SK-N-SH treated with all-trans-retinoic acid at 6 μM for 48 hours (cell line): ENCODE measurements at regions not wholly inside any gene's neighbourhood (a gene's known extent, or its start where the extent isn't known, plus 50 kb on each side); places are given as distances from the start of the nearest gene placed in this dataset.

Experiments used
- ATAC-seq: fragments of 200-7000 bp; cut with Tn5 transposase; 3 replicates; pipeline ENCODE4 v1.9.1; 2020; ENCODE audit warnings: mild to moderate bottlenecking, moderate library complexity
- BACH2 ChIP-seq: fragments of 250-450 bp; sonication (Bioruptor Pico); IDR thresholded peaks from 2 replicates; pipeline ENCODE4 v1.9.0; 2021; ENCODE audit warnings: mild to moderate bottlenecking, borderline replicate concordance
- CSDC2 ChIP-seq: fragments of 250-450 bp; sonication (Bioruptor Pico); IDR thresholded peaks from 2 replicates; pipeline ENCODE4 v1.5.0; 2020; ENCODE audit warnings: mild to moderate bottlenecking, moderate library complexity
- ESRRG ChIP-seq: fragments of 250-450 bp; sonication (Bioruptor Pico); IDR thresholded peaks from 2 replicates; pipeline ENCODE4 v1.6.1; 2021; ENCODE audit warnings: mild to moderate bottlenecking
- GLIS3 ChIP-seq: fragments of 250-450 bp; sonication (Bioruptor Pico); IDR thresholded peaks from 2 replicates; pipeline ENCODE4 v1.5.0; 2020; ENCODE audit warnings: mild to moderate bottlenecking, moderate library complexity
- ISL1 ChIP-seq: fragments of 250-450 bp; sonication (Bioruptor Pico); IDR thresholded peaks from 2 replicates; pipeline ENCODE4 v2.1.2; 2022; ENCODE audit warnings: mild to moderate bottlenecking, moderate library complexity
- OSR1 ChIP-seq: fragments of 250-450 bp; sonication (Bioruptor Pico); IDR thresholded peaks from 2 replicates; pipeline ENCODE4 v1.8.0; 2022; ENCODE audit warnings: moderate library complexity, mild to moderate bottlenecking, inconsistent platforms
- PPARA ChIP-seq: fragments of 250-450 bp; sonication (Bioruptor Pico); IDR thresholded peaks from 2 replicates; pipeline ENCODE4 v1.5.0; 2020; ENCODE audit warnings: mild to moderate bottlenecking, borderline replicate concordance
- RARB ChIP-seq: fragments of 250-450 bp; sonication (Bioruptor Pico); IDR thresholded peaks from 2 replicates; pipeline ENCODE4 v1.8.0; 2021; ENCODE audit warnings: mild to moderate bottlenecking, moderate library complexity
- SNAI2 ChIP-seq: fragments of 250-450 bp; sonication (Bioruptor Pico); IDR thresholded peaks from 2 replicates; pipeline ENCODE4 v1.5.0; 2020; ENCODE audit warnings: mild to moderate bottlenecking, moderate library complexity
- TCF4 ChIP-seq: fragments of 250-450 bp; sonication (Bioruptor Pico); IDR thresholded peaks from 2 replicates; pipeline ENCODE4 v1.8.0; 2021; ENCODE audit warnings: mild to moderate bottlenecking, moderate library complexity, borderline replicate concordance
- TOX ChIP-seq: fragments of 250-450 bp; sonication (Bioruptor Pico); IDR thresholded peaks from 2 replicates; pipeline ENCODE4 v1.8.0; 2021; ENCODE audit warnings: mild to moderate bottlenecking, moderate library complexity, borderline replicate concordance
- ZC3H10 ChIP-seq: fragments of 250-450 bp; sonication (Bioruptor Pico); IDR thresholded peaks from 2 replicates; pipeline ENCODE4 v1.5.1; 2021; ENCODE audit warnings: mild to moderate bottlenecking, moderate library complexity
- ZFP3 ChIP-seq: fragments of 250-450 bp; sonication (Bioruptor Pico); IDR thresholded peaks from 2 replicates; pipeline ENCODE4 v1.5.0; 2020; ENCODE audit warnings: mild to moderate bottlenecking, moderate library complexity
- ZFP30 ChIP-seq: fragments of 450-650 bp; formaldehyde crosslinking; IDR thresholded peaks from 2 replicates; pipeline ENCODE4 v1.5.0; 2022; ENCODE audit warnings: mild to moderate bottlenecking, moderate library complexity
- ZNF565 ChIP-seq: fragments of 450-650 bp; formaldehyde crosslinking; conservative IDR thresholded peaks from 2 replicates; pipeline ENCODE4 v1.5.0; 2020; ENCODE audit warnings: low read depth, mild to moderate bottlenecking, moderate library complexity
- ZNF70 ChIP-seq: fragments of 450-650 bp; formaldehyde crosslinking; IDR thresholded peaks from 2 replicates; pipeline ENCODE4 v1.5.0; 2020; ENCODE audit warnings: mild to moderate bottlenecking, moderate library complexity
- TF ChIP-seq, protein P1 (sequence below): fragments of 250-450 bp; sonication (Bioruptor Pico); IDR thresholded peaks from 2 replicates; pipeline ENCODE4 v1.5.1; 2020; ENCODE audit warnings: low read depth, mild to moderate bottlenecking, moderate library complexity
- TF ChIP-seq, protein P2 (sequence below): fragments of 250-450 bp; sonication (Bioruptor Pico); IDR thresholded peaks from 2 replicates; pipeline ENCODE4 v1.8.0; 2020; ENCODE audit warnings: mild to moderate bottlenecking, moderate library complexity, borderline replicate concordance
- TF ChIP-seq, protein P3 (sequence below): fragments of 250-450 bp; sonication (Bioruptor Pico); IDR thresholded peaks from 2 replicates; pipeline ENCODE4 v1.5.0; 2020; ENCODE audit warnings: mild to moderate bottlenecking, moderate library complexity
- TF ChIP-seq, protein P4 (sequence below): fragments of 250-450 bp; sonication (Bioruptor Pico); IDR thresholded peaks from 2 replicates; pipeline ENCODE4 v1.8.0; 2021; ENCODE audit warnings: low read depth, mild to moderate bottlenecking, moderate library complexity, borderline replicate concordance

DNA sequence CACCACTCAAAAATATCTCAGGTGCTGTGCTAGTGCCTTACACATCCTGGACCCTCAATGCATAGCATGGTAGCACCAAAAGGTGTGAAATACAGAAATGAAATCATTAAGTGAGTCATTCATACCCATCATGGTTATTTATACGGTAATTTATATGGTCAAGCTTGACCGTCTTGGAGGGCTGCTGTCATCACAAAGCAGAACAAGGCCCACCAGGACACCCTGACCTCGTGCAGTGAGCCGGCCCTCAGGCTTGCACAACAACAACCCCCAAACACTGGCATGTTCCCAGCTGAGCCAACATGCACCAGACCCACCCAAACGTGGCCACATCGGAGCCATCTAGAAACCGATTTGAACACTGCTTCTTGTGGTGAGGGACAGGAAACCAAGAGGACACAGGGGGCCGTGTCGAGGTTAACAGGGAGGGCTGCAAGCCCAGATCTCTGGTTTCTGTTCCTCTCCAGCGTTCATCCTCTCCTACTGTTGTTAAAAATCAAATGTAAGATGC is 378.5 kb upstream of the ID2 start (continued):
- TF ChIP-seq RARB (CRISPR knock-in tag) (no peak), CSDC2 (CRISPR knock-in tag) (no peak), ZFP3 (CRISPR knock-in tag) (no peak), SNAI2 (no peak), ZNF70 (CRISPR knock-in tag) (no peak), ZC3H10 (CRISPR knock-in tag) (no peak), ZFP30 (CRISPR knock-in tag) (no peak)
- TF ChIP-seq, protein P1, sequence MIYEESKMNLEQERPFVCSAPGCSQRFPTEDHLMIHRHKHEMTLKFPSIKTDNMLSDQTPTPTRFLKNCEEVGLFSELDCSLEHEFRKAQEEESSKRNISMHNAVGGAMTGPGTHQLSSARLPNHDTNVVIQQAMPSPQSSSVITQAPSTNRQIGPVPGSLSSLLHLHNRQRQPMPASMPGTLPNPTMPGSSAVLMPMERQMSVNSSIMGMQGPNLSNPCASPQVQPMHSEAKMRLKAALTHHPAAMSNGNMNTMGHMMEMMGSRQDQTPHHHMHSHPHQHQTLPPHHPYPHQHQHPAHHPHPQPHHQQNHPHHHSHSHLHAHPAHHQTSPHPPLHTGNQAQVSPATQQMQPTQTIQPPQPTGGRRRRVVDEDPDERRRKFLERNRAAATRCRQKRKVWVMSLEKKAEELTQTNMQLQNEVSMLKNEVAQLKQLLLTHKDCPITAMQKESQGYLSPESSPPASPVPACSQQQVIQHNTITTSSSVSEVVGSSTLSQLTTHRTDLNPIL (CRISPR knock-in tag): no peak

DNA sequence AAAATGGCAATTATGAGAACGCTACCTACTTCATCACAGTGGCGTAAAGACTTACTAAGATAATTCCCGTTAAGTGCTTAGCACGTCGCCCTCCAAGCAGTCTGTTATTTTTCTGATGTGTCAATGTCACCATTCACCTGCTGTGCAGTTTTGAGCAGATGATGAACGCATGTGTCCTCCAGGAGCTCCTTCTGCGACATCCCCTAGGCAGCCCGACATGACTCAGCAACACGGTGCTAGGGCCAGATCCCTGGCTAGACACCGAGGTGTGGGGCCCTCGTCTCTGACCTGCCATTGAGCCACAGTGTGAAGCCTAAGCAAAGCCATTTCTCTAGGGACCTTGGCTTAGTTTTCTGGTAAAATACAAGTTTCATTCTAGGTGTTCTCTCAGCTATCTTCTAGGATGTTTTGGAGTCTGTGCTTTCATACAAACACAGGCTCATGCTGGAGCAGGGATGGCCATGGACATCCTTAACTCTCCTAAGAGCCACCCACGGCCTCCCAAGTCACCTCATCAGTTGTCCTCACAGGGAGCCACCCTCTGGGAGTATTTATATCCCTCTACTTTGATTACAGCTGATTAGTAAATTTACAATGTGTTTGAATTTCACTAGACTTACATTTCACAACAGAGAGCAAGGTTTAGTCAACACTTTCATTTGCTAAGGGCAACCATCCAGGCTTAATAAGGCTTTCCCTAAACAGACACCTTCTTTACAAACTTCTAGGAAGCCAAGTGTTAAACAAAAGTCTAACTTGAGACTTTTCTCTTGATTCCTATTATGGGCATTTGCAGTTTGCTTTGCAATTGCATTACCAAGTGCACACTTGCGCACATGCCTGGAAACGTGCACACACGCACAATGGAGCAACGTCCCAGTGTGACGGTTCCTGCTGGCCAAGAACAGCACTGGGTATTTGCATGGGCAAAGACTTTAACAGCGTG is 376.8 kb upstream of the ID2 start:
- TF ChIP-seq SNAI2 (no peak), ZC3H10 (CRISPR knock-in tag) (no peak), ZNF70 (CRISPR knock-in tag) (no peak), TOX (CRISPR knock-in tag) (no peak), TCF4 (CRISPR knock-in tag) (no peak), ESRRG (CRISPR knock-in tag) (no peak), ISL1 (CRISPR knock-in tag) (no peak), GLIS3 (CRISPR knock-in tag) (no peak), PPARA (no peak), ZNF565 (CRISPR knock-in tag) (no peak), OSR1 (CRISPR knock-in tag) (no peak), RARB (CRISPR knock-in tag) (no peak)
- TF ChIP-seq, protein P2, sequence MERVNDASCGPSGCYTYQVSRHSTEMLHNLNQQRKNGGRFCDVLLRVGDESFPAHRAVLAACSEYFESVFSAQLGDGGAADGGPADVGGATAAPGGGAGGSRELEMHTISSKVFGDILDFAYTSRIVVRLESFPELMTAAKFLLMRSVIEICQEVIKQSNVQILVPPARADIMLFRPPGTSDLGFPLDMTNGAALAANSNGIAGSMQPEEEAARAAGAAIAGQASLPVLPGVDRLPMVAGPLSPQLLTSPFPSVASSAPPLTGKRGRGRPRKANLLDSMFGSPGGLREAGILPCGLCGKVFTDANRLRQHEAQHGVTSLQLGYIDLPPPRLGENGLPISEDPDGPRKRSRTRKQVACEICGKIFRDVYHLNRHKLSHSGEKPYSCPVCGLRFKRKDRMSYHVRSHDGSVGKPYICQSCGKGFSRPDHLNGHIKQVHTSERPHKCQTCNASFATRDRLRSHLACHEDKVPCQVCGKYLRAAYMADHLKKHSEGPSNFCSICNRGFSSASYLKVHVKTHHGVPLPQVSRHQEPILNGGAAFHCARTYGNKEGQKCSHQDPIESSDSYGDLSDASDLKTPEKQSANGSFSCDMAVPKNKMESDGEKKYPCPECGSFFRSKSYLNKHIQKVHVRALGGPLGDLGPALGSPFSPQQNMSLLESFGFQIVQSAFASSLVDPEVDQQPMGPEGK: no peak
- TF ChIP-seq, protein P3, sequence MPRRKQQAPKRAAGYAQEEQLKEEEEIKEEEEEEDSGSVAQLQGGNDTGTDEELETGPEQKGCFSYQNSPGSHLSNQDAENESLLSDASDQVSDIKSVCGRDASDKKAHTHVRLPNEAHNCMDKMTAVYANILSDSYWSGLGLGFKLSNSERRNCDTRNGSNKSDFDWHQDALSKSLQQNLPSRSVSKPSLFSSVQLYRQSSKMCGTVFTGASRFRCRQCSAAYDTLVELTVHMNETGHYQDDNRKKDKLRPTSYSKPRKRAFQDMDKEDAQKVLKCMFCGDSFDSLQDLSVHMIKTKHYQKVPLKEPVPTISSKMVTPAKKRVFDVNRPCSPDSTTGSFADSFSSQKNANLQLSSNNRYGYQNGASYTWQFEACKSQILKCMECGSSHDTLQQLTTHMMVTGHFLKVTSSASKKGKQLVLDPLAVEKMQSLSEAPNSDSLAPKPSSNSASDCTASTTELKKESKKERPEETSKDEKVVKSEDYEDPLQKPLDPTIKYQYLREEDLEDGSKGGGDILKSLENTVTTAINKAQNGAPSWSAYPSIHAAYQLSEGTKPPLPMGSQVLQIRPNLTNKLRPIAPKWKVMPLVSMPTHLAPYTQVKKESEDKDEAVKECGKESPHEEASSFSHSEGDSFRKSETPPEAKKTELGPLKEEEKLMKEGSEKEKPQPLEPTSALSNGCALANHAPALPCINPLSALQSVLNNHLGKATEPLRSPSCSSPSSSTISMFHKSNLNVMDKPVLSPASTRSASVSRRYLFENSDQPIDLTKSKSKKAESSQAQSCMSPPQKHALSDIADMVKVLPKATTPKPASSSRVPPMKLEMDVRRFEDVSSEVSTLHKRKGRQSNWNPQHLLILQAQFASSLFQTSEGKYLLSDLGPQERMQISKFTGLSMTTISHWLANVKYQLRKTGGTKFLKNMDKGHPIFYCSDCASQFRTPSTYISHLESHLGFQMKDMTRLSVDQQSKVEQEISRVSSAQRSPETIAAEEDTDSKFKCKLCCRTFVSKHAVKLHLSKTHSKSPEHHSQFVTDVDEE (CRISPR knock-in tag): no peak
- TF ChIP-seq, all 23 proteins: peak for 0
- ATAC-seq: no peak

DNA sequence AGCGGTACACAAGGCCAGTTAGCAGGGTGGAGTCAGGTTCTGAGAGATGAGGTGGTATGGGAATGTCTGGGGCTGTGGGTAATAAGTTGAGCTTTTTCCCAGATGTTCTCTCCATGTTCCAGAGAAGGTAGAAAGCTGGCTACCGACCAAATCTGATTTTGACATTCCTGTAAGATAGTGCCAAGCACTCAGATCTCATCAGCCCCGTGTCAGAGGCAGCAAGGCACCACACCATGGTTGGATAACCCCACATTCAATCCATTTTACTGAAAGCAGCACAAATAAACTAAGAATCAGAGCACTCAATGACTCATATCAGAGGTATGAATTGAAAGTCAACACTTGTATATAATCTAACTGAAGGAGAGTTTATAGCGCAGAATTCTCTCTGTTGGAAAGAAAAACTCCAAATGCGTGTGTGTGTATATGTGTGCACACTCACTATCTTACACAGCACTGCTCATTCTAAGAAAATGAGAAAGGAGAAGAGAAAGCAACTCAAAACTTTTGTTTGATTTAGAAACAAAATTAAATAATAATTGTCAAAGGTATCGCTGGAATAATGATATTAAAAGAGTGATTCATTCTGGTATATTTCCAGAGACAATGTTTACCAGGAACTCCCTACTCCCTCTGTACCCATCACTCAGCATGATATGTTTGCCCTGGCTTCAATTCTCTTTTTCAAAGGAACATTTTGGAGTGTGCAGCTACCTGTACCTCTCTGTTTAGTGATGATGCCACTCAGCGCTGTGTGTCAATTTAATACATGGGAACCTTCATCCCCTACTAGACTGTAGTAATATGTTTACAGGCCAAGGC is 375.1 kb upstream of the ID2 start:
- no peak for TF ChIP-seq ZC3H10 (CRISPR knock-in tag)
- TF ChIP-seq, protein P4, sequence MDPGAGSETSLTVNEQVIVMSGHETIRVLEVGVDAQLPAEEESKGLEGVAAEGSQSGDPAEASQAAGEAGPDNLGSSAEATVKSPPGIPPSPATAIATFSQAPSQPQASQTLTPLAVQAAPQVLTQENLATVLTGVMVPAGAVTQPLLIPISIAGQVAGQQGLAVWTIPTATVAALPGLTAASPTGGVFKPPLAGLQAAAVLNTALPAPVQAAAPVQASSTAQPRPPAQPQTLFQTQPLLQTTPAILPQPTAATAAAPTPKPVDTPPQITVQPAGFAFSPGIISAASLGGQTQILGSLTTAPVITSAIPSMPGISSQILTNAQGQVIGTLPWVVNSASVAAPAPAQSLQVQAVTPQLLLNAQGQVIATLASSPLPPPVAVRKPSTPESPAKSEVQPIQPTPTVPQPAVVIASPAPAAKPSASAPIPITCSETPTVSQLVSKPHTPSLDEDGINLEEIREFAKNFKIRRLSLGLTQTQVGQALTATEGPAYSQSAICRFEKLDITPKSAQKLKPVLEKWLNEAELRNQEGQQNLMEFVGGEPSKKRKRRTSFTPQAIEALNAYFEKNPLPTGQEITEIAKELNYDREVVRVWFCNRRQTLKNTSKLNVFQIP (CRISPR knock-in tag): no peak
- no peak for TF ChIP-seq GLIS3 (CRISPR knock-in tag)
- TF ChIP-seq, protein P3 (CRISPR knock-in tag): 0 out of 2 replicates have a peak, but pooled peaks have one; percentile 14
- TF ChIP-seq BACH2 (CRISPR knock-in tag): no peak
- TF ChIP-seq ISL1 (CRISPR knock-in tag): peak; percentile 68
- TF ChIP-seq ZFP3 (CRISPR knock-in tag): no peak
- TF ChIP-seq ZNF70 (CRISPR knock-in tag): no peak
- peak; percentile 72 for ATAC-seq
